Kidney capillary endothelial cell (primary cell): ENCODE measurements at regions not wholly inside any gene's neighbourhood (a gene's known extent, or its start where the extent isn't known, plus 50 kb on each side); places are given as distances from the start of the nearest gene placed in this dataset.
"Not testable (repeated sequence)": the region's sequence is repeated elsewhere in the genome, so short reads cannot be mapped to it uniquely, and the experiment has no call there.

ENCODE experiments used
- DNase-seq: peaks from one replicate; pipeline ENCODE4 v3.0.0-alpha.2; 2018; ENCODE audit warnings: low spot score

GRCh38 chrX:131830400-131831184, 192.5 kb upstream of the STK26 start:
- peak; percentile 91 for DNase-seq

GRCh38 chrX:131831185-131831520, 191.9 kb upstream of the STK26 start:
- DNase-seq = no peak

- no peak for DNase-seq
Observed at GRCh38 chrX:131836161-131836560, 186.9 kb upstream of the STK26 start.

GRCh38 chrX:131837325-131837724, 185.8 kb upstream of the STK26 start:
- no peak for DNase-seq

- DNase-seq = no peak
Observed at GRCh38 chrX:131840799-131841495, 182.2 kb upstream of the STK26 start.

GRCh38 chrX:131841496-131842437, 181.3 kb upstream of the STK26 start:
- peak; percentile 50 for DNase-seq

GRCh38 chrX:131843987-131844386, 179.1 kb upstream of the STK26 start:
- no peak for DNase-seq

GRCh38 chrX:131845201-131845600, 177.9 kb upstream of the STK26 start:
- DNase-seq = no peak

GRCh38 chrX:131845771-131846170, 177.3 kb upstream of the STK26 start:
- DNase-seq = no peak

GRCh38 chrX:131850964-131851363, 172.1 kb upstream of the STK26 start:
- not testable (repeated sequence) for DNase-seq

- DNase-seq = no peak
Observed at GRCh38 chrX:131853440-131853839, 169.7 kb upstream of the STK26 start.

- DNase-seq = no peak
Observed at GRCh38 chrX:131854581-131854980, 168.5 kb upstream of the STK26 start.

- DNase-seq = no peak
Observed at GRCh38 chrX:131861088-131861787, 161.9 kb upstream of the STK26 start.

- DNase-seq = no peak
Observed at GRCh38 chrX:131862321-131862720, 160.8 kb upstream of the STK26 start.

GRCh38 chrX:131869182-131869581, 153.9 kb upstream of the STK26 start:
- DNase-seq = no peak

GRCh38 chrX:131874300-131874699, 148.8 kb upstream of the STK26 start:
- DNase-seq = no peak

GRCh38 chrX:131875827-131876226, 147.3 kb upstream of the STK26 start:
- DNase-seq = not testable (repeated sequence)

GRCh38 chrX:131881194-131881593, 141.9 kb upstream of the STK26 start:
- DNase-seq = no peak

GRCh38 chrX:131885042-131885441, 138.1 kb upstream of the STK26 start:
- DNase-seq = not testable (repeated sequence)

- DNase-seq = not testable (repeated sequence)
Observed at GRCh38 chrX:131893857-131894256, 129.2 kb upstream of the STK26 start.

- DNase-seq = no peak
Observed at GRCh38 chrX:131894995-131895394, 128.1 kb upstream of the STK26 start.

- no peak for DNase-seq
Observed at GRCh38 chrX:131895807-131896206, 127.3 kb upstream of the STK26 start.
